ENCODE measurements at regions not wholly inside any gene's neighbourhood (a gene's known extent, or its start where the extent isn't known, plus 50 kb on each side); places are given as distances from the start of the nearest gene placed in this dataset.

DNA sequence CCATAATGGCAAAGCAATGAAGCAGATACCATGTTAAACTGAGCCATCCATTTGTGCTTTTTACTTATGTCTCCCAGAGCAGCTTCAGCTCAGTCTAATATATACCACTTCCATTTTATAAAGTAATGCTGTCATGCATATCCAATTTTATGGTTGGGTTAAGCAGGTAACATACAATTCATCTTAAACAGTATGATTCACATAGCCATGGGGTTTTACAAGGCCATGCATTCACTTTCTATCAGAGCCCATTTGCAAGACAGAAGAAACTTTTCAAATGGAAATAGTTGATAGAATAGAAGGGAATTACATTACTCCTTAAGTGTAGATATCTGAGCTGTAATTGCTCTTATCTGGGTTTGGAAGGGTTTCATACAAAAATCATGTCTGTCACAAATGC, 580.5 kb upstream of the CXADR start:
- TF ChIP-seq, protein P1, sequence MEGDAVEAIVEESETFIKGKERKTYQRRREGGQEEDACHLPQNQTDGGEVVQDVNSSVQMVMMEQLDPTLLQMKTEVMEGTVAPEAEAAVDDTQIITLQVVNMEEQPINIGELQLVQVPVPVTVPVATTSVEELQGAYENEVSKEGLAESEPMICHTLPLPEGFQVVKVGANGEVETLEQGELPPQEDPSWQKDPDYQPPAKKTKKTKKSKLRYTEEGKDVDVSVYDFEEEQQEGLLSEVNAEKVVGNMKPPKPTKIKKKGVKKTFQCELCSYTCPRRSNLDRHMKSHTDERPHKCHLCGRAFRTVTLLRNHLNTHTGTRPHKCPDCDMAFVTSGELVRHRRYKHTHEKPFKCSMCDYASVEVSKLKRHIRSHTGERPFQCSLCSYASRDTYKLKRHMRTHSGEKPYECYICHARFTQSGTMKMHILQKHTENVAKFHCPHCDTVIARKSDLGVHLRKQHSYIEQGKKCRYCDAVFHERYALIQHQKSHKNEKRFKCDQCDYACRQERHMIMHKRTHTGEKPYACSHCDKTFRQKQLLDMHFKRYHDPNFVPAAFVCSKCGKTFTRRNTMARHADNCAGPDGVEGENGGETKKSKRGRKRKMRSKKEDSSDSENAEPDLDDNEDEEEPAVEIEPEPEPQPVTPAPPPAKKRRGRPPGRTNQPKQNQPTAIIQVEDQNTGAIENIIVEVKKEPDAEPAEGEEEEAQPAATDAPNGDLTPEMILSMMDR (IDR thresholded peaks at IDR 0.05): no peak
- TF ChIP-seq POLR2A (IDR thresholded peaks at IDR 0.05): no peak
- Histone ChIP-seq H3K4me1 (no peaks in the 10 kb centered on the region), H3K9me3 (no peaks in the 10 kb centered on the region)

DNA sequence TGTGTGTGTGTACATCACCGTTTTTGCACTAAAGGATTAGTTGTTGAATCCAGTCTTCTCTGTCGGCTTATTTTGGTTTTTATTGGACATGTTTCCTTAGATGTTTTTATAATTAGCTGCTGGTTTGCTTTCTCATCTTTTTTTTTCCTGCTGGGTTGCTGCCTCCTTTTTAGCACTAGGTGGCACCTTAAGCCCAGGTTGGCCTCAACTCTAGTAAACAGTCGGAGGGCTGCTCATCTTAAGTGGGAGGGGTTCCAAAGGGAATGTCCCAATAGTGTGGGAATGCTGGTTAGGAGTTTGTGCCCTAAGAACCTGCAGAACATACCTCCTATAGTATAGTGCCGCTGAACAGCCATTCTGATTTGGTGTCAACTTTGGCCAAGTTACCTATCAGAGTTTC, 570.1 kb upstream of the CXADR start:
- DNase-seq: no peak
- H3K4me3 ChIP-seq (replicated peaks in 1 of 3): no peak overlapping the region
- no peak overlapping the region for H3K27ac ChIP-seq
- TF ChIP-seq, protein P1 (IDR thresholded peaks at IDR 0.05): peak in 1 of 6 experiments; percentile 17
- no peak for TF ChIP-seq POLR2A (IDR thresholded peaks at IDR 0.05)
- no peaks in the 10 kb centered on the region for H3K27me3 ChIP-seq
- H3K36me3 ChIP-seq: no peaks in the 10 kb centered on the region
- no peaks in the 10 kb centered on the region for H3K4me1 ChIP-seq
- no peaks in the 10 kb centered on the region for H3K9me3 ChIP-seq
- 62 to 70% methylated on average over 4 of the region's 4 CpGs for WGBS, 2 donors
- intact Hi-C loops (cut with DNase I): loop anchor here (10.0 kb wide), 1 partner anchor 112 kb away; no protein-coding TSS in a partner anchor

More for the DNA sequence above, 580.5 kb upstream of the CXADR start:
- H3K27ac ChIP-seq: no peak overlapping the region
- intact Hi-C loops (cut with DNase I): no loop called here
- no peaks in the 10 kb centered on the region for H3K36me3 ChIP-seq
- no peak overlapping the region for H3K4me3 ChIP-seq (replicated peaks in 1 of 3)
- DNase-seq: no peak
- no peaks in the 10 kb centered on the region for H3K27me3 ChIP-seq

- intact Hi-C loops (cut with DNase I): loop anchor here (10.0 kb wide), 1 partner anchor 112 kb away; no protein-coding TSS in a partner anchor
- H3K27ac ChIP-seq: no peak overlapping the region
- H3K36me3 ChIP-seq: no peaks in the 10 kb centered on the region
- H3K27me3 ChIP-seq: no peaks in the 10 kb centered on the region
- no peak for TF ChIP-seq POLR2A (IDR thresholded peaks at IDR 0.05)
- TF ChIP-seq, protein P1 (IDR thresholded peaks at IDR 0.05): no peak
- no peaks in the 10 kb centered on the region for H3K4me1 ChIP-seq
- H3K4me3 ChIP-seq (replicated peaks in 1 of 3): no peak overlapping the region
- H3K9me3 ChIP-seq: no peaks in the 10 kb centered on the region
- DNase-seq: no peak
Observed at GRCh38 chr21:16943231-16943630, 569.6 kb upstream of the CXADR start.

GRCh38 chr21:16945580-16945979, 567.3 kb upstream of the CXADR start:
- WGBS, 2 donors: 71 to 91% methylated on average over 2 to 3 of the region's 3 CpGs
- Histone ChIP-seq H3K9me3 (no peaks in the 10 kb centered on the region), H3K36me3 (no peaks in the 10 kb centered on the region), H3K4me1 (no peaks in the 10 kb centered on the region), H3K27me3 (no peaks in the 10 kb centered on the region), H3K4me3 (replicated peaks in 1 of 3) (no peak overlapping the region), H3K27ac (no peak overlapping the region)
- intact Hi-C loops (cut with DNase I): loop anchor here (10.0 kb wide), 1 partner anchor 109 kb away; no protein-coding TSS in a partner anchor
- TF ChIP-seq, protein P1 (IDR thresholded peaks at IDR 0.05): no peak
- TF ChIP-seq POLR2A (IDR thresholded peaks at IDR 0.05): no peak
- peak; percentile 3 to 6 for DNase-seq

GRCh38 chr21:16956824-16957223, 556.0 kb upstream of the CXADR start:
- Histone ChIP-seq H3K4me1 (no peaks in the 10 kb centered on the region), H3K27me3 (no peaks in the 10 kb centered on the region), H3K36me3 (no peaks in the 10 kb centered on the region), H3K9me3 (no peaks in the 10 kb centered on the region), H3K27ac (no peak overlapping the region), H3K4me3 (replicated peaks in 1 of 3) (no peak overlapping the region)
- no peak for TF ChIP-seq POLR2A (IDR thresholded peaks at IDR 0.05)
- TF ChIP-seq, protein P1 (IDR thresholded peaks at IDR 0.05): no peak
- intact Hi-C loops (cut with DNase I): no loop called here
- DNase-seq: no peak
